ENCODE measurements at regions not wholly inside any gene's neighbourhood (a gene's known extent, or its start where the extent isn't known, plus 50 kb on each side); places are given as distances from the start of the nearest gene placed in this dataset.

DNA sequence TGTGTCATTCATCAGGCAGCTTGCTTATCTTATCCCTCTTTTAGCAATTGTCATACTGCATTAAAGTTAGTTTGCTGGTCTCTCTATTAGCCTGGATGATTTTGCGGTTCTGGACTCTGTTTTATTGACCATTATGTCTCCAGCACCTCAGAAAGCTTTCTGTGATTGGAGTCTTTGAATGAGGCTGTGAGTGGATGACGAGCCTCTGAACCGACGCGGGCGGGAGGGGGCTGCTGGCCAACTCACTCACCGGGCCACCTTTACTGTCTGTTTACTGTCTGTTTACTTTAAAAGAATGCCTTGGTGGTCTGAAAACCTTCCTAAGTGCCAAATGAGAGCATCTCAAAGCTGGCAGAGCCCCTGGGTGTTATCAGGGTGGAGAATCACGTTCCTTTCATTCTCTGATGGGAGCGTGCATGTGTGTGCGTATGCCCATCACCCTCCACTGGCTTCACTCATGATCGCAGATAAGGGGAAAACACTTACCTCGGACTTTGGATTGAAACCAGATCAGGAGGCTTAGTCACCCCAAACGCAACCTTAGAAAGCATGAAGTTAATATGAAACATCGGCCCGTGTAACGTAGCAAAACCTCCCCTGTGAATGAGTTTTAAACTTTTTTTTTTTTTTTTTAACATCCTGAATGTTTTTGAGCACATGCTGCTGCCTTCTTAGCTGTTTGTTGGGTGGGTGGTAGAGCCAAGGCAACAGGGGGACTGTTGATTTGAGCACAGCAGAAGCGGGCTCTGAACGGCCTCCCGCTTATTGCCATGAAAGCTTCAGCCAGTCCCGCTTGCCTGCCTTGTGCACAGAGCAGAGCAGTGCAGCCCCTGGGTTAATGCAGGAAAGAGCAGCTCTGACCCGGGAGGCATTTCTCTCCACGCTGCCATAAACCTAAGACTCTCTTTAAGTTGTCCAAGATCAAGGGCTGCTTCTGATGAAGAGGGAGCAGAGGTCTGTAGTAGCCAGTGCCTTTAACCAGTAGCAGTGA lies 173.6 kb downstream of the GADD45G start:
- intact Hi-C loops (cut with micrococcal nuclease; ENCODE audit: unreplicated experiment), result no loop called here
- H4K20me1 ChIP-seq (ENCODE audit: insufficient read depth, low read length), result no peaks in the 10 kb centered on the region
- H3K9me3 ChIP-seq (ENCODE audit: low read length), result no peaks in the 10 kb centered on the region
- H3K4me1 ChIP-seq (ENCODE audit: insufficient read depth, low read length, poor library complexity, severe bottlenecking), result peaks cover 11% of the 10 kb centered on the region
- no peaks in the 10 kb centered on the region for H3K36me3 ChIP-seq (ENCODE audit: insufficient read depth, low read length)
- no peak overlapping the region for H3K27ac ChIP-seq (ENCODE audit: low read depth, low read length, poor library complexity, severe bottlenecking)
- H2AFZ ChIP-seq (ENCODE audit: low read length), result no peak overlapping the region
- no peaks in the 10 kb centered on the region for H3K9me2 ChIP-seq (ENCODE audit: insufficient read depth, low read length)
- ChIA-PET CTCF (ENCODE audit: unreplicated experiment) (no interaction called here), POLR2A (interaction anchor here (0.9 kb wide), 1 partner anchor 50 kb away, joined by 4 read pairs; no protein-coding TSS in a partner anchor)
- TF ChIP-seq EZH2phosphoT487 (IDR thresholded peaks at IDR 0.05; ENCODE audit: borderline replicate concordance, low read depth, low read length), result no peak
- TF ChIP-seq, protein P1, sequence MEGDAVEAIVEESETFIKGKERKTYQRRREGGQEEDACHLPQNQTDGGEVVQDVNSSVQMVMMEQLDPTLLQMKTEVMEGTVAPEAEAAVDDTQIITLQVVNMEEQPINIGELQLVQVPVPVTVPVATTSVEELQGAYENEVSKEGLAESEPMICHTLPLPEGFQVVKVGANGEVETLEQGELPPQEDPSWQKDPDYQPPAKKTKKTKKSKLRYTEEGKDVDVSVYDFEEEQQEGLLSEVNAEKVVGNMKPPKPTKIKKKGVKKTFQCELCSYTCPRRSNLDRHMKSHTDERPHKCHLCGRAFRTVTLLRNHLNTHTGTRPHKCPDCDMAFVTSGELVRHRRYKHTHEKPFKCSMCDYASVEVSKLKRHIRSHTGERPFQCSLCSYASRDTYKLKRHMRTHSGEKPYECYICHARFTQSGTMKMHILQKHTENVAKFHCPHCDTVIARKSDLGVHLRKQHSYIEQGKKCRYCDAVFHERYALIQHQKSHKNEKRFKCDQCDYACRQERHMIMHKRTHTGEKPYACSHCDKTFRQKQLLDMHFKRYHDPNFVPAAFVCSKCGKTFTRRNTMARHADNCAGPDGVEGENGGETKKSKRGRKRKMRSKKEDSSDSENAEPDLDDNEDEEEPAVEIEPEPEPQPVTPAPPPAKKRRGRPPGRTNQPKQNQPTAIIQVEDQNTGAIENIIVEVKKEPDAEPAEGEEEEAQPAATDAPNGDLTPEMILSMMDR (conservative IDR thresholded peaks at IDR 0.05; ENCODE audit: low read length), result no peak
- H3K79me2 ChIP-seq (ENCODE audit: insufficient read depth, low read depth, low read length), result no peaks in the 10 kb centered on the region
- no peak overlapping the region for H3K4me2 ChIP-seq (ENCODE audit: low read length)
- no peak overlapping the region for H3K4me3 ChIP-seq (ENCODE audit: low read depth, low read length, poor library complexity, severe bottlenecking)
- BruUV-seq (replicated peaks), result no TSS peak
- DNase-seq (ENCODE audit: low spot score), result no peak

- no peak for DNase-seq (ENCODE audit: low spot score)
- TF ChIP-seq EZH2phosphoT487 (IDR thresholded peaks at IDR 0.05; ENCODE audit: borderline replicate concordance, low read depth, low read length), result no peak
- TF ChIP-seq, protein P1 (conservative IDR thresholded peaks at IDR 0.05; ENCODE audit: low read length), result no peak
- no peaks in the 10 kb centered on the region for H3K36me3 ChIP-seq (ENCODE audit: insufficient read depth, low read length)
- no peak overlapping the region for H3K4me3 ChIP-seq (ENCODE audit: low read depth, low read length, poor library complexity, severe bottlenecking)
- no peaks in the 10 kb centered on the region for H3K9me3 ChIP-seq (ENCODE audit: low read length)
- H2AFZ ChIP-seq (ENCODE audit: low read length), result no peak overlapping the region
- H3K79me2 ChIP-seq (ENCODE audit: insufficient read depth, low read depth, low read length), result no peaks in the 10 kb centered on the region
- no peak overlapping the region for H3K4me2 ChIP-seq (ENCODE audit: low read length)
- peaks cover 11% of the 10 kb centered on the region for H3K4me1 ChIP-seq (ENCODE audit: insufficient read depth, low read length, poor library complexity, severe bottlenecking)
- H3K9me2 ChIP-seq (ENCODE audit: insufficient read depth, low read length), result no peaks in the 10 kb centered on the region
- ChIA-PET CTCF (ENCODE audit: unreplicated experiment) (no interaction called here), POLR2A (no interaction called here)
- BruUV-seq (replicated peaks), result no TSS peak
- intact Hi-C loops (cut with micrococcal nuclease; ENCODE audit: unreplicated experiment), result no loop called here
- H3K27ac ChIP-seq (ENCODE audit: low read depth, low read length, poor library complexity, severe bottlenecking), result no peak overlapping the region
- H4K20me1 ChIP-seq (ENCODE audit: insufficient read depth, low read length), result no peaks in the 10 kb centered on the region
These were observed 174.8 kb downstream of the GADD45G start for GRCh38 chr9:89779405-89780203.

Data from OCI-LY7 (cell line).